Stomach (tissue), 4 donors: ENCODE measurements at regions not wholly inside any gene's neighbourhood (a gene's known extent, or its start where the extent isn't known, plus 50 kb on each side); places are given as distances from the start of the nearest gene placed in this dataset.

Experiments used
- EP300 ChIP-seq: sonication (generic); formaldehyde crosslinking; IDR thresholded peaks from one replicate; pipeline ENCODE4 v1.6.1; 2017; ENCODE audit warnings: antibody characterized with exemption
- POLR2A ChIP-seq, 4 donors: fragments of 450-650 bp; IDR thresholded peaks; one replicate each; pipeline ENCODE4 v1.6.1; 2016; ENCODE audit warnings: antibody characterized with exemption in 4 of 4, control low read depth in 2 of 4, mild to moderate bottlenecking in 1 of 4, moderate library complexity in 1 of 4
- POLR2AphosphoS5 ChIP-seq, 3 donors: sonication (generic); formaldehyde crosslinking; IDR thresholded peaks; one replicate each; pipeline ENCODE4 v1.6.1; 2016; ENCODE audit warnings: antibody characterized with exemption in 3 of 3
- TF ChIP-seq, protein P1 (sequence below), 7 experiments: fragments of 450-650 bp in 4 of 7; fragments of 200-600 bp in 3 of 7; sonication (generic) in 3 of 7; IDR thresholded peaks; one replicate each; pipeline ENCODE4 v1.5.1; 2016 to 2019; ENCODE audit warnings: antibody characterized with exemption in 7 of 7, control low read depth in 2 of 7, mild to moderate bottlenecking in 1 of 7

DNA sequence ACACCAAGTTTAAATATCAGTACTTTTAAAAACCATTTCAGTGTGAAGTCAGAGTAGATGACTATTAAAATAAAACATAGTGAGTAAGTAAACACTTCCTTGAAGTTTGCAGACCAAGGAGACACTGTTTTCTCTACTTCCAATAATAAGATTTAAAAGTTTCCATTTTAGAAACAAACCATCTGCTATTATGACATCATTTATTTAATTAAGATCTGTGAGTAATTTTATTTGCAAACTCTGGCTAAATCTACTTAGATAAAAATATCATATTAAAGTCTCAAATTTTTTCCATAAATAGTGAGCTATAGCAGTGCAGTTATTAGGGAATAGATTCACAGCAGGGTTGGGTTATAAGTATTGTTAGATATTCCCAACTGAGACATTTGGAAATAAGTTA, 1267.0 kb upstream of the FLRT2 start:
- TF ChIP-seq, protein P1, sequence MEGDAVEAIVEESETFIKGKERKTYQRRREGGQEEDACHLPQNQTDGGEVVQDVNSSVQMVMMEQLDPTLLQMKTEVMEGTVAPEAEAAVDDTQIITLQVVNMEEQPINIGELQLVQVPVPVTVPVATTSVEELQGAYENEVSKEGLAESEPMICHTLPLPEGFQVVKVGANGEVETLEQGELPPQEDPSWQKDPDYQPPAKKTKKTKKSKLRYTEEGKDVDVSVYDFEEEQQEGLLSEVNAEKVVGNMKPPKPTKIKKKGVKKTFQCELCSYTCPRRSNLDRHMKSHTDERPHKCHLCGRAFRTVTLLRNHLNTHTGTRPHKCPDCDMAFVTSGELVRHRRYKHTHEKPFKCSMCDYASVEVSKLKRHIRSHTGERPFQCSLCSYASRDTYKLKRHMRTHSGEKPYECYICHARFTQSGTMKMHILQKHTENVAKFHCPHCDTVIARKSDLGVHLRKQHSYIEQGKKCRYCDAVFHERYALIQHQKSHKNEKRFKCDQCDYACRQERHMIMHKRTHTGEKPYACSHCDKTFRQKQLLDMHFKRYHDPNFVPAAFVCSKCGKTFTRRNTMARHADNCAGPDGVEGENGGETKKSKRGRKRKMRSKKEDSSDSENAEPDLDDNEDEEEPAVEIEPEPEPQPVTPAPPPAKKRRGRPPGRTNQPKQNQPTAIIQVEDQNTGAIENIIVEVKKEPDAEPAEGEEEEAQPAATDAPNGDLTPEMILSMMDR (IDR thresholded peaks at IDR 0.05), result no peak
- TF ChIP-seq POLR2AphosphoS5 (IDR thresholded peaks at IDR 0.05) (no peak), POLR2A (IDR thresholded peaks at IDR 0.05) (no peak), EP300 (no peak)
